Spleen (tissue), 11 donors: ENCODE measurements at regions not wholly inside any gene's neighbourhood (a gene's known extent, or its start where the extent isn't known, plus 50 kb on each side); places are given as distances from the start of the nearest gene placed in this dataset.
"Not testable (repeated sequence)": the region's sequence is repeated elsewhere in the genome, so short reads cannot be mapped to it uniquely, and the experiment has no call there.

Experiments
- DNase-seq: peaks from one replicate; pipeline ENCODE4 v3.0.0-alpha.2; 2020
- H3K27ac ChIP-seq, 8 donors: fragments of 200-600 bp; sonication (generic) in 7 of 8; 1 replicate in 4 of 8; 2 replicates in 4 of 8; pipeline versions ENCODE4 v1.5.0 to v1.8.0; 2016 to 2021; ENCODE audit warnings: inconsistent platforms in 4 of 8, mild to moderate bottlenecking in 4 of 8, moderate library complexity in 1 of 8
- H3K27me3 ChIP-seq, 7 donors: fragments of 200-600 bp; sonication (generic) in 6 of 7; replicated peaks in 1 of 7; 1 replicate in 4 of 7; 2 replicates in 3 of 7; pipeline versions ENCODE4 v1.5.0 to v1.8.0; 2016 to 2021; ENCODE audit warnings: inconsistent platforms in 3 of 7, mild to moderate bottlenecking in 1 of 7
- H3K36me3 ChIP-seq, 6 donors: fragments of 200-600 bp; sonication (generic) in 5 of 6; 1 replicate in 4 of 6; 2 replicates in 2 of 6; pipeline versions ENCODE4 v1.5.0 to v1.8.0; 2016 to 2021; ENCODE audit warnings: inconsistent platforms in 2 of 6
- H3K4me1 ChIP-seq, 6 donors: fragments of 200-600 bp; sonication (generic) in 5 of 6; 1 replicate in 3 of 6; 2 replicates in 3 of 6; pipeline versions ENCODE4 v1.5.0 to v1.8.0; 2016 to 2021; ENCODE audit warnings: inconsistent platforms in 3 of 6
- H3K4me3 ChIP-seq, 8 donors: fragments of 200-600 bp; sonication (generic) in 7 of 8; 1 replicate in 4 of 8; 2 replicates in 4 of 8; pipeline versions ENCODE4 v1.5.0 to v1.8.0; 2016 to 2021; ENCODE audit warnings: inconsistent platforms in 4 of 8, mild to moderate bottlenecking in 4 of 8, moderate library complexity in 2 of 8
- H3K9me3 ChIP-seq, 8 donors: fragments of 200-600 bp; sonication (generic) in 7 of 8; 1 replicate in 4 of 8; 2 replicates in 4 of 8; pipeline versions ENCODE4 v1.5.0 to v1.8.0; 2016 to 2021; ENCODE audit warnings: inconsistent platforms in 4 of 8
- CTCF ChIP-seq, 11 experiments: fragments of 200-600 bp in 7 of 11; fragments of 450-650 bp in 4 of 11; sonication (generic) in 4 of 11; IDR thresholded peaks in 8 of 11; conservative IDR thresholded peaks in 3 of 11; 1 replicate in 7 of 11; 2 replicates in 4 of 11; pipeline versions ENCODE4 v1.4.0 to v1.8.0; 2016 to 2021; ENCODE audit warnings: antibody characterized with exemption in 11 of 11, inconsistent platforms in 4 of 11, mild to moderate bottlenecking in 1 of 11
- POLR2A ChIP-seq, 3 donors: fragments of 450-650 bp; IDR thresholded peaks; one replicate each; pipeline ENCODE4 v1.5.1; 2017; ENCODE audit warnings: antibody characterized with exemption in 3 of 3, mild to moderate bottlenecking in 1 of 3
- POLR2AphosphoS5 ChIP-seq, 3 donors: sonication (generic); formaldehyde crosslinking; IDR thresholded peaks; one replicate each; pipeline ENCODE4 v1.5.1; 2017; ENCODE audit warnings: antibody characterized with exemption in 3 of 3
- WGBS, 5 donors: extraction: QIAGEN DNeasy Blood & Tissue Kit in 3 of 5; methylation state at CpG; one replicate each; pipeline versions ENCODE4 v1.1.5 to v1.1.7; 2013 to 2018; 5-methylcytosine and 5-hydroxymethylcytosine counted together
- intact Hi-C: fragments of 100-400 bp; cut with DNase I; formaldehyde crosslinking; loops from one replicate; pipeline ENCODE4 v1.15.0; 2023; ENCODE audit warnings: low total_unique reads
- donor health status: healthy with polysubstance abuse.
- donor health status: DM: no; HTN: no; CAD: no; lungs with moderate emphysema.
- donor health status: DM: no; HTN: no; CAD: no.
- donor health status: Bipolar disorder and iron deficiency.
- donor health status: healthy.
- donor health status: DM: no; HTN: no; CAD: no.
- donor health status: DM: yes; HTN: yes; CAD: no.

DNA sequence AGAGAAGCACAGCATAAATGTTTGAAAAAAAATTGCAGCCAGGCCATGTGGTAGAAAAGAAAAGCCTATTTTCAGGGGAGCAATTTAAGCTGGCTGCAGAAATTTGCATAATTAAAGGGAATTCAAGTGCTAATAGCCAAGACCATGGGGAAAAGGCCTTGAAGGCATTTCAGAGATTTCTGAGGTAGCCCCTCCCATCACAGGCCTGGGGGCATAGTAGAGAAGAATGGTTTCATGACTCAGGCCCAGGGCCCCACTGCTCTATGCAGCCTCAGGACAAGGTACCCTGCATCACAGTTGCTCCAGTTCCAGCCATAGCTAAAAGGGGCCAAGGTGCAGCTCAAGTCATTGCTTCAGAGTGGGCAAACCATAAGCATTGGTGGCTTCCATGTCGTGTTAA lies 1416.0 kb downstream of the EFNA5 start:
- TF ChIP-seq CTCF (IDR thresholded peaks at IDR 0.05 in 8 of 11, conservative IDR thresholded peaks at IDR 0.05 in 3 of 11), result no peak
- TF ChIP-seq POLR2AphosphoS5 (IDR thresholded peaks at IDR 0.05), result no peak
- TF ChIP-seq POLR2A (IDR thresholded peaks at IDR 0.05), result no peak
- Histone ChIP-seq H3K4me1 (no peaks in the 10 kb centered on the region), H3K9me3 (peaks cover 0 to 16% (median 7%) of the 10 kb centered on the region in 8 donors), H3K27ac (no peak overlapping the region), H3K4me3 (no peak overlapping the region), H3K27me3 (no peaks in the 10 kb centered on the region), H3K36me3 (no peaks in the 10 kb centered on the region)
- intact Hi-C loops, result no loop called here
- no peak for DNase-seq
- 74 to 100% (median 86%) methylated on average over 1 of the region's 1 CpG for WGBS, 5 donors

- H3K9me3 ChIP-seq, H3K36me3 ChIP-seq, intact Hi-C loops, H3K4me3 ChIP-seq, H3K27ac ChIP-seq, H3K4me1 ChIP-seq, H3K27me3 ChIP-seq: not testable (repeated sequence)
- WGBS, 5 donors, result 92 to 97% (median 96%) methylated on average over 32 to 46 of the region's 46 CpGs
- DNase-seq, result peak; percentile 63
These were observed 1424.5 kb downstream of the EFNA5 start for GRCh38 chr5:106246044-106246745.

- no peak for TF ChIP-seq CTCF (IDR thresholded peaks at IDR 0.05 in 8 of 11, conservative IDR thresholded peaks at IDR 0.05 in 3 of 11)
- TF ChIP-seq POLR2AphosphoS5 (IDR thresholded peaks at IDR 0.05), result no peak
- TF ChIP-seq POLR2A (IDR thresholded peaks at IDR 0.05), result no peak
These were observed 1429.3 kb downstream of the EFNA5 start for GRCh38 chr5:106241409-106241808.

DNA sequence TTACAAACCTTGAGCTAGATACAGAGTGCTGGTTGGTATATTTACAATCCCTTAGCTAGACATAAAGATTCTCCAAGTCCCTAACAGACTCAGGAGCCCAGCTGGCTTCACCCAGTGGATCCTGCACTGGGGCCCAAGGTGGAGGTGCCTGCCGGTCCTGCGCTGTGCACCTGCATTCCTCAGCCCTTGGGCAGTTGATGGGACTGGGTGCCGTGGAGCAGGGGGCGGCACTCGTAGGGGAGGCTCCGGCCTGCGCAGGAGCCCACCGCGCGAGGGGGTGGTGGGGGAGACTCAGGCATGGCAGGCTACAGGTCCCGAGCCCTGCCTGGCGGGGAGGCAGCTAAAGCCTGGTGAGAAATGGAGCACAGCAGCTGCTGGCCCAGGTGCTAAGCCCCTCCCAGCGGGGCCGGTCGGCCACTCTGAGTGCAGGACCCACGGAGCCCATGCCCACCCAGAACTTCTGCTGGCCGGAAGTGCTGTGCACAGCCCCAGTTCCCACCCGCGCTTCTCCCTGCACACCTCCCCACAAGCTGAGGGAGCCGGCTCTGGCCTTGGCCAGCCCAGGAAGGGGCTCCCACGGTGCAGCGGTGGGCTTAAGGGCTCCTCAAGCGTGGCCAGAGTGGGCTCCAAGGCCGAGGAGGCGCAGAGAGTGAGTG lies 1464.7 kb downstream of the EFNA5 start:
- H3K27ac ChIP-seq, result no peak overlapping the region
- DNase-seq, result peak; percentile 70
- no peaks in the 10 kb centered on the region for H3K36me3 ChIP-seq
- WGBS, 5 donors, result 88 to 97% (median 89%) methylated on average over 6 to 25 of the region's 25 CpGs
- H3K27me3 ChIP-seq, result no peaks in the 10 kb centered on the region
- H3K4me3 ChIP-seq, result no peak overlapping the region
- intact Hi-C loops, result no loop called here
- no peaks in the 10 kb centered on the region for H3K4me1 ChIP-seq
- peaks cover 0 to 15% (median 4%) of the 10 kb centered on the region in 8 donors for H3K9me3 ChIP-seq
- TF ChIP-seq POLR2A (IDR thresholded peaks at IDR 0.05) (no peak), CTCF (IDR thresholded peaks at IDR 0.05 in 8 of 11, conservative IDR thresholded peaks at IDR 0.05 in 3 of 11) (no peak), POLR2AphosphoS5 (IDR thresholded peaks at IDR 0.05) (no peak)

More at GRCh38 chr5:106241409-106241808, 1429.3 kb downstream of the EFNA5 start:
- no peak for DNase-seq
- intact Hi-C loops, result no loop called here
- no peak overlapping the region for H3K27ac ChIP-seq
- H3K4me3 ChIP-seq, result no peak overlapping the region
- H3K9me3 ChIP-seq, result peaks cover 0 to 8% (median 0%) of the 10 kb centered on the region in 8 donors
- H3K4me1 ChIP-seq, result no peaks in the 10 kb centered on the region
- no peaks in the 10 kb centered on the region for H3K36me3 ChIP-seq
- no peaks in the 10 kb centered on the region for H3K27me3 ChIP-seq
